ENCODE measurements at regions not wholly inside any gene's neighbourhood (a gene's known extent, or its start where the extent isn't known, plus 50 kb on each side); places are given as distances from the start of the nearest gene placed in this dataset.

GRCh38 chr1:163770265-163770664 lies 448.5 kb downstream of the NUF2 start:
- TF ChIP-seq CTCF (IDR thresholded peaks at IDR 0.05) (no peak), POLR2A (IDR thresholded peaks at IDR 0.05) (no peak)

Data from Peyer's patch (tissue), 4 donors.